ENCODE measurements at regions not wholly inside any gene's neighbourhood (a gene's known extent, or its start where the extent isn't known, plus 50 kb on each side); places are given as distances from the start of the nearest gene placed in this dataset.

GRCh38 chr2:145314119-145314633 is 794.3 kb upstream of the ZEB2 start:
- DNase-seq, result no peak

- DNase-seq, result peak; percentile 11
Measured at GRCh38 chr2:145305889-145306288, 786.0 kb upstream of the ZEB2 start.

GRCh38 chr2:145304501-145304900 is 784.6 kb upstream of the ZEB2 start:
- DNase-seq, result no peak

GRCh38 chr2:145303536-145303935 is 783.6 kb upstream of the ZEB2 start:
- no peak for DNase-seq

GRCh38 chr2:145302886-145303285 is 783.0 kb upstream of the ZEB2 start:
- no peak for DNase-seq

- DNase-seq, result no peak
Measured at GRCh38 chr2:145302451-145302850, 782.5 kb upstream of the ZEB2 start.

GRCh38 chr2:145299368-145299767 is 779.4 kb upstream of the ZEB2 start:
- no peak for DNase-seq

GRCh38 chr2:145292166-145292565 is 772.2 kb upstream of the ZEB2 start:
- no peak for DNase-seq

- DNase-seq, result no peak
Measured at GRCh38 chr2:145290986-145291385, 771.1 kb upstream of the ZEB2 start.

GRCh38 chr2:145289946-145290345 is 770.0 kb upstream of the ZEB2 start:
- no peak for DNase-seq

- peak; percentile 16 for DNase-seq
Measured at GRCh38 chr2:145288650-145289496, 769.0 kb upstream of the ZEB2 start.

- DNase-seq, result no peak
Measured at GRCh38 chr2:145287736-145288135, 767.8 kb upstream of the ZEB2 start.

- DNase-seq, result no peak
Measured at GRCh38 chr2:145286716-145287275, 766.9 kb upstream of the ZEB2 start.

GRCh38 chr2:145284551-145284950 is 764.6 kb upstream of the ZEB2 start:
- DNase-seq, result no peak

GRCh38 chr2:145283131-145283530 is 763.2 kb upstream of the ZEB2 start:
- DNase-seq, result no peak

GRCh38 chr2:145277922-145278321 is 758.0 kb upstream of the ZEB2 start:
- no peak for DNase-seq

- no peak for DNase-seq
Measured at GRCh38 chr2:145273840-145274239, 753.9 kb upstream of the ZEB2 start.

GRCh38 chr2:145268931-145269330 is 749.0 kb upstream of the ZEB2 start:
- peak; percentile 33 for DNase-seq

GRCh38 chr2:145267451-145267850 is 747.5 kb upstream of the ZEB2 start:
- no peak for DNase-seq

- DNase-seq, result no peak
Measured at GRCh38 chr2:145265244-145265643, 745.3 kb upstream of the ZEB2 start.

GRCh38 chr2:145260674-145261073 is 740.8 kb upstream of the ZEB2 start:
- DNase-seq, result no peak

GRCh38 chr2:145260081-145260480 is 740.2 kb upstream of the ZEB2 start:
- no peak for DNase-seq

- DNase-seq, result no peak
Measured at GRCh38 chr2:145258903-145259579, 739.1 kb upstream of the ZEB2 start.

- no peak for DNase-seq
Measured at GRCh38 chr2:145257931-145258330, 738.0 kb upstream of the ZEB2 start.

Data from NCI-H82 (cell line).